ENCODE measurements at regions not wholly inside any gene's neighbourhood (a gene's known extent, or its start where the extent isn't known, plus 50 kb on each side); places are given as distances from the start of the nearest gene placed in this dataset.

- no peak for TF ChIP-seq POLR2AphosphoS5 (IDR thresholded peaks at IDR 0.05)
- TF ChIP-seq CTCF (IDR thresholded peaks at IDR 0.05) = no peak
- no peak for TF ChIP-seq EP300 (IDR thresholded peaks at IDR 0.05)
- TF ChIP-seq POLR2A (IDR thresholded peaks at IDR 0.05) = no peak
Measured at GRCh38 chrX:117636826-117637225, 479.8 kb downstream of the KLHL13 start.

All from stomach (tissue), 4 donors.